ENCODE measurements at regions not wholly inside any gene's neighbourhood (a gene's known extent, or its start where the extent isn't known, plus 50 kb on each side); places are given as distances from the start of the nearest gene placed in this dataset.
A peak's percentile ranks its signal among the peaks of the same experiment; 100 is the strongest.

GRCh38 chr3:159131376-159131775 lies 329.5 kb downstream of the MFSD1 start:
- DNase-seq = no peak

- no peak for DNase-seq
These were observed 336.1 kb downstream of the MFSD1 start for GRCh38 chr3:159137949-159138348.

- DNase-seq = no peak
These were observed 337.5 kb downstream of the MFSD1 start for GRCh38 chr3:159139326-159139725.

GRCh38 chr3:159144472-159144871 lies 342.6 kb downstream of the MFSD1 start:
- DNase-seq = no peak

GRCh38 chr3:159144891-159145290 lies 343.0 kb downstream of the MFSD1 start:
- no peak for DNase-seq

DNA sequence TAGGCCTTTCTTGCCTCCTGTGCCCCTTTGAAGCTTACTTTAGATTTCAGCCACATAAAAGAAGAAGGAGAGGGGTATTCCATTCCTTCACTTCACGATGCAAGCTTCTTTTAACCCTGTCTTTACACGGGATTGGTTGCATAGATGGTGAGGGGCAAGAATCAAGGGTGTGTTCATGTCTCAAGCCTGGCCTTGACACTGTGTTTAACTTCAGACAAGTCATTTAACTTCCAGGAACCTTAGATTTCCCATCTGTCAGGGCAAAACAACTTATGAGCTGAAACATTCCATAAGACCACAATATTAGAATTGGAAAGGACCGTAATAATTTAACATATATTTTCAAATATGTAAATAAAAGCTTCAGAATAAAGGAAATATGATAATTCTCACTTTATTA lies 344.5 kb downstream of the MFSD1 start:
- DNase-seq = no peak

GRCh38 chr3:159146856-159147435 lies 345.1 kb downstream of the MFSD1 start:
- DNase-seq = no peak

- DNase-seq = no peak
These were observed 346.0 kb downstream of the MFSD1 start for GRCh38 chr3:159147813-159148212.

DNA sequence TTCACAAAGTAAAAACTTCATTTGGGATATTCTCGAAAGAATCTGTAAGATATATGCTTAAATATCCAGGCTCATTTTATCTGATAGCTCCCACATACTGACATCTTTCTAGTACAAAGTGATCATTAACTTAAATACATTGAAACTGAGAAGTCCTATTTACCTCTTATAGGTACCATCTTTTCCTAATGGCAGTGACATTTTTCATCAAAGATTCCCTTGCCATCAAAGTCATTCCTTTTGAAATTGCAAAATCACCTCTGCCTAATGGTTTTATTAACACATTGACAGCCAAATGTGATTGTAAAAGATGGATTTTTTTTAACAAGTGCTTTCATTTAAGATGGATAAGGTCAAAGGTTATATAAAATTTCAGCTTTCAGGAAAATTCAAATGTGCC lies 346.6 kb downstream of the MFSD1 start:
- no peak for DNase-seq

GRCh38 chr3:159149131-159149530 lies 347.3 kb downstream of the MFSD1 start:
- no peak for DNase-seq

DNA sequence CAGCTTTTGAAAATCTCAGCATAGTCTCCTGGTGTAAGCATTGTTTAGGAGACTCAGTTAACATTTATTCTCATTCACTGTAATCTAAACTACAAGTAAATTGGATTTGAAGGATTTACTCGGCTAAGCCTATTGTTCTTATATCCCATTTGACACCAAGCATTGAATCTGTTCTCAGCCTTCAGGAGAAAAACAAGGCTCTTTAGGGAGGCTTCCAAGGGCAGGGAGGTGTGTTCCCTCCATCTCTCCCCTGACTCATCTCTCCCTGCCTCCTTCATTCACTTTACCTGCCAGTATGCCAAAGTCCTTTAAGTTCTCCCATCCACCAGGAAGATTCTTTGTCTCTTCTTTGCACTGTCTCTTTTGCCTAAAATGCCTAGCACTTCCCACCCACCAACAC lies 347.8 kb downstream of the MFSD1 start:
- no peak for DNase-seq

DNA sequence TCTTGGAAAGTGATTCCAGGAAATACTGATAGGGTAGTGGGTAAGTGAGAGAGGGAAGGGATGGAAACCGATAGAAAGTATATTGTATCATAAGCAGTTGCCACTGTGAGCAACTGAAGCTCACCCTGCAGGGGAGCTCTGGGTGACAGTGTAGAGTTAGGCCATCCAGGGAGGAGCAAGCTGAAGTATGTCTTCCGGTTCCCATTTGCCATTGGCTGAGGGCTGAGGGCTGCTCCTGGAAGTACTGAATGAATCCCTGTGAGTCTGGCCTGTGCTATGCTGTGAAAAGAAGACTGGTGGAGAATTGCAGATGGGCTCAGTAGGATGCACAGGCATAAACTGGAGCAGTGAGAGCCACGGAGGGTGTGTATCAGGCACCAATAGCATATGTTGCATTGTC lies 348.3 kb downstream of the MFSD1 start:
- no peak for DNase-seq

DNA sequence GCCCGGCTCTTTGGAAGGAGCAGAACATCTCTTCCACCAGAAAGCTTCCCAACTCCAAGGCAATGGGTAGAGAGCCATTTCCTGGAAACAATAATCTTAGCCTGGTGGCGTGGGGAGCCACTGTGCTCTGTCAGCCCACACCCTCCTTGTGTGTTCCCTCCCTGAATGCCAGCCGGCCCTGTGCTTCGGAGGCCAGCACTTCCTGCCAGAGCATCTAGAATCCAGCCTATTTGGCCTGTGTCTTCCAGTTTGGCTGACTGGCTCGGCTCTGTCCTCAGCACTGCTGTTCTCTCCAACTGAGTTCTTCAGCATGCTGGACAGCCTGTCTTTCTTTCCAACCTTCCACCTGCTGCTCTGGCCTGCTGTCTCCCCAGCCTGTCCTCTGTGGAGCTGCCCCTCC lies 349.3 kb downstream of the MFSD1 start:
- no peak for DNase-seq

GRCh38 chr3:159157275-159157674 lies 355.4 kb downstream of the MFSD1 start:
- DNase-seq = no peak

- peak in 2 of 3 experiments; percentile 29 to 68 for DNase-seq
These were observed 356.4 kb downstream of the MFSD1 start for GRCh38 chr3:159158213-159158612.

- DNase-seq = no peak
These were observed 356.9 kb downstream of the MFSD1 start for GRCh38 chr3:159158801-159159200.

DNA sequence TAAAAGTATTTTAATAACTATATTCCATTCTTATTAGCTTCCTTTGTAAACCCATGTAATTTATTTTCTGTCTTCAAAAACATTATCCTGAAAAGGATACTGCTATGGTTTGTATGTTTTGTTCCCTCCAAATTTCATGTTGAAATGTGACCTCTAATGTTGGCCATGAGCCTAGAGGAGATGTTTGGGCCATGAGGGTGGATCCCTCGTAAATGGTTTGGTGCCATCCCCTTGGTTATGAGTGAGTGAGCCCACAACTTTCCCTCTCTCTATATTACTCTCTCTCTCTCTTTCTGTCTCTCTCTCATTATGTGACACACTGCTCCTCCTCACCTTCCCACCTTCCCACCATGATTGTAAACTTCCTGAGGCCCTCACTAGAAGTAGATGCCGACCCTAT lies 357.7 kb downstream of the MFSD1 start:
- no peak for DNase-seq

DNA sequence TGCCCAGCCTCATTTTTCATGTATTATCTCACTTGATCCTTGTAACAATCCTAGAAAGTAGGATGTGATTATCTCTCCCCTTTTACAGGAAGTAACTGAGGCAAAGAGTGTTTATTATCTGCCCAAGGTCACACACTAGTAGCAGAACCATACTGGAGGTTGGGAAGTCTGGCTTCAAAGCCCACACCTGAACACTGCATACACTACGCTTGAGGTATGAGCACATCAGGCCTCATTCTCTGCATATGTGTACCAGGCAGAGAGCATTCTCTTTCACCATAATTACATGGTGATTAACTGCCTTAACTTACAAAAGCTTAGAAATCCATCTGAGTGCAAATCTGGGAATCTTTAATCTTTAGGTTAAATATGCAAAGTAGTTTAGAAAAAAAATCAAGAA lies 361.8 kb downstream of the MFSD1 start:
- DNase-seq = no peak

GRCh38 chr3:159165961-159166360 lies 364.1 kb downstream of the MFSD1 start:
- DNase-seq = peak in 1 of 3 experiments; percentile 42

GRCh38 chr3:159166899-159167586 lies 365.2 kb downstream of the MFSD1 start:
- DNase-seq = no peak

GRCh38 chr3:159168788-159169187 lies 366.9 kb downstream of the MFSD1 start:
- DNase-seq = no peak

GRCh38 chr3:159169828-159170227 lies 368.0 kb downstream of the MFSD1 start:
- no peak for DNase-seq

- no peak for DNase-seq
These were observed 368.7 kb downstream of the MFSD1 start for GRCh38 chr3:159170436-159171003.

DNA sequence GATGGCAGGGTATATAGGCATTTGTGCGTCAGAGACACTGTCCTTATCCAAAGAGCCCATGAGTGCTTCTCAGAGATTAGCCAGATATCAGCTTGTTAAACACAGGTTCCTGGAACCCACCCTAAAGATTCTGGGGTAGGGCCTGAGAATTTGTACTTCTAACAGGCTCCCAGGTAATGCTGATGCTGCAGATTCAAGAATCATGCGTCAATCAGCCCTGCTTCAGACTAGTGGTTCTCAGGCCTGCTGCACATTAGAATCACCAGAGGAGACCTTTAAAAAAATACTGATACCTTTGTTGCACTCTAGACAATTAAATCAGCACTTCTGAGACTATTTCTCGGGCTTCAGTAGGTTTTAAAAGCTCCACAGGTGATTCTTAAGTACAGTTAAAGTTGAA lies 369.5 kb downstream of the MFSD1 start:
- DNase-seq = no peak

DNA sequence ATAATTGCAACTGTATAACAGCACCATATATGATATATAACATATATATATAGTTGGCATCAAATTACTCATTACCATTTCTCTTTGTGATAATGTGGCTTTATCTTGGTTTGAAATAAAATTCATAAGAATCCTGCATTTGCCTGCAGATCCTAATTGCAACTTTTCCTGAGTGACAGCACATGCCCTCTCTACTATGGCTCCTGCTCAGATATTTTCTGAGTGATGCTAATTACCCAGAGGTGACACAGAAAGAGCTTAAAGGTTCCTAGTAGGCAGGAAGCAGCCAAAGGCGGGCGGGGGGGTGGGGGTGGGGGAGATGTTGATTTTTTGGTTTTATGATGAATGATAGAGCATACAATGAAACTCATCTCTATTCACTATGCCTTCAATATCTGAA lies 370.6 kb downstream of the MFSD1 start:
- DNase-seq = no peak

Data from NCI-H1417 (cell line).